ENCODE measurements at regions not wholly inside any gene's neighbourhood (a gene's known extent, or its start where the extent isn't known, plus 50 kb on each side); places are given as distances from the start of the nearest gene placed in this dataset.

DNA sequence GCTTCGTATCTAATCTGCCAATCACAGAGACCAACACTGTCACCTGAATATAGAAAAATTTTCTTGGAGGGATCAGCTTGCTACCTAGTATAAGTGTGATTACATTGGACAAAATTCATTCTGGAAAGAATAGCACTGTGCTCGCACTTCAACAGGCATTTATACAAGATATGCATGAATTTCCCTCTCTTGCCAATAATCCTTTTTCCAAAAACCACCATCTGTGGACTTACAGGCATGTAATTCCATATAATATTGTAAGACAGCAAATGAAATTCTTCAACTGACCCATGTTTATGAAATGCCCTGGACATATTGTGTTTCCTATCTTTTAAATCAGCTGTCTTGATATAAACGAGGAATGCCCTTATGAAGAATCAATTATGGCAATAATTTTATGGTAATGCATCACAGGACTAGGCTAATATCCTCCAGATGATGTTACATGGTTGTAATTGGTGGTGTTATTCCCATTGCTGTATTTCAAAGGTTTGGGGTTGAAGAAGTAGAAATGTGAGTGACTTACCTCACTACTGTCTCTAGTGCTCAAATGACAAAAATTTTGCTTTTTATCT, 861.4 kb upstream of the NECTIN3 start:
- DNase-seq (ENCODE audit: low read depth in 2 of 2): no peak

DNA sequence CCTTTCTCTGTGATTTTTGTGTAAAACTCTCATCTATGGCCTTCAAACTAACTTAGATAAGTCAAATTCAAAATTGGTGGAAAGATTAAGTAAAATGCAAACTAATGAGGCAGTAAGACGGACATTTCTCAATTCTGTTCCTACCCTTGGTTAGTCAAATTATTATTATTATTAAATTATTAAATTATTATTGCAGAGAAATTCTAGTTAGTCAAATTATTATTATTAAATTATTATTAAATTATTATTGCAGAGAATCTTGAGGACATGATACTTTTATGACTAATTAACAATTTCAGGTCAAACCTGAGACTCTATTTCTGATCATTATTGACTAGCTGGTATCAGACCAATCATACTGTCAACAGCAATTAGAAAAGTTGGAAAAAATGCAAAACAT, 845.0 kb upstream of the NECTIN3 start:
- DNase-seq (ENCODE audit: low read depth in 2 of 2): no peak

DNA sequence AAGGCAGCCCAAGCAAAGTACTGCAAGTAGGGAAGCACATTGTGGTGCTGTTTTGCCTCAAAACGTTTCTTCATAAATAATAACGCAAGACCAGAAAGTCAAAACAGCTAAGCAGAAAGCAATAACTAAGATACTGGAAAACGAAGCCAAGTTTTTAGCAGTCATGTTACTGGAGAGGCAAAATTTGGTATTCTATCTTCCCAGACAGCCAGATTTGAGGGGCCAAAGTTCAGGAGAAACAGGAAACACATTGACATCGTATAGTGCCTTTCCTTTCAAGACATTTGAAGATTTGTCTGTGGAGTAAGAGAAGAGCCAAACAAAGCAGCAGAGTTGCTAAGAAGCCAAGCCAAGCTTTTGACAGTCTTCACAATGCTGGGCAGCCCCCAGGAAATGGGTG, 843.6 kb upstream of the NECTIN3 start:
- no peak for DNase-seq (ENCODE audit: low read depth in 2 of 2)

DNA sequence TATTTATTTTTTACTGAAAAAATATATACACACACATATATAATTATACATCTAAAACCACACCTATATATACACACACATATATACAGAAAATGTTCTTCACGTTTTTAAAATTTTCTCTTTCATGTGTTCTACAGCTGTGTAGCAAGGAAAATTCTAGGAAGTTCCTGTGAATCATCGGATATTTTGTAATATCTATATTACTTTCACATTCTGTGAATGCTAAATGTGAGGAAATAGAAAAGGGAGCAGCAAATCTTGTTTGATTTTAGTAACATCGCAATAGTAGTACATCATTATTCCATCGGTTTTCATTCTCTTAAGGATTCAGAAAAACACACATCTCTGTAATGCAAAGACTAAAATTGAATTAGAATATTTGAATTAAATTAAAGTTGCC, 836.8 kb upstream of the NECTIN3 start:
- DNase-seq (ENCODE audit: low read depth in 2 of 2): no peak

DNA sequence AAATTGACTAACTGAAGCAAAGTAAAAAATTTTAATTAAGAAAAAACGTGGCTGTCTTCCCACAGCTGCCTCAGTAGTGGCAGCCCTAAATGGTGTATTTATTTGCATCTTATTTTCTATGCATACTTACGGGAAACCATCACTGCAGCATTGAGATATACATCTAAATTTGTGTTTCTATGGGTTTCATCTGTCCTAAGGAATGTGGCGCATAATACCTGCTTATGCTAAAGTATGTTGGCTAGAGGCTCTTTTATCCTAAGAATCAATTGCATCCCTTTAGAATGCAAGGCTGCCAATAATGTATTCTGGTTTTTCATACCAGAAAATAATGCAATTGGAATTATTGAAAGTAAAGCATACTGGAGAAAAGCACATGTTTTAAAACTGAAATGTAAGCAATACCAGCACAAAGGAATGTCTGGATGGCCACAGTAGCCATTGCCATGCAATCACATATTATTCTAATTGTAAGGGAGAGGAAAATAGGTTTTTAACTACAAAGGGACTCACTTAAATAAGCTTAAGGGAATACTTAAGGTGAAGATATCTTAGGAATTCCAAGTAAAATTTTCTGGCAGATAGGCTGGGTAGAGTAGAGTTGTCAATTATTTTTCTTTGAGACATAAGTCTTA, 834.5 kb upstream of the NECTIN3 start:
- no peak for DNase-seq (ENCODE audit: low read depth in 2 of 2)

DNA sequence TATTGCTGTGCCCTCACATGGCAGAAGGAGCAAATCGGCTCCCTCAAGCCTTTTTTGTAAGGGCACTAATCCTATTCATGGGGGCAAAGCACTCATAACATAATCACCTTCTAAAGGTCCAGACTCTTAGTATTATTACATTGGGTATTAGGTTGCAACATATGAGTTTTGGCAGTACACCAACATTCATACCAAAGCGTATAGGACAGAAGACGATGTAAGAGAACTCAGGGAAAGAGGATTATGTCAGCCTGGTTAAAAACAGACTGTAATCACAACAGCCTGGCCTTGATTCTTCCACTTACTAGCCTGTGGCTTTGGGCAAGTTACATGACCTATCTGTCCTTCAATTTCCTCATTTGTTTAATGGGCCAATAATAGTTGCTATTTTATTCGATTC, 828.5 kb upstream of the NECTIN3 start:
- DNase-seq (ENCODE audit: low read depth in 2 of 2): no peak

DNA sequence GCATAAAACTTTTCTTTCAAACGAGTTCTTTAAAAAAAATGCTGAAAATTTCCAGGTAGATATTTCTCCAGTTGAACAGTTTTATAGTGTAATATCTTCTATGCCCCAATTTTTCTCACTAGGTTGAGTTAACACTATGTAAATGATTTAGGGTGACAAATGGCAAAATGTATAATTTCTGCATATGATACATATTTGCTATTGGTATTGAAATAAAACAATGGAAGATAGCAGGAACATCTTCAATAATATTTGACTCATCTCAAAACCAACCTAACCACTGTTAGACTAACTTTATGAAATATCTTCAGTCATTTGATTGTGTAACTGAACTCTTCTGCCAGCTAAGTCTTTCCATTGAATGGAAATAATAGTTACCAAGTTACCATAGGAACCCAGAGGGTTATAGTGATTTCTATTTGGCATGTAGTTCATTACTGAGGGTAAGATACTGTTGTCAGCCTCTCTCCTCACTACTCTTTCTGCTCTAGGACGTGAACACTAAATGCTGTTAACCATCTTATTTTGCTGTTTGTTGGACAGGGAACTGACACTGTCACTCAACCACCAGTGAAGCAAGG, 824.7 kb upstream of the NECTIN3 start:
- DNase-seq (ENCODE audit: low read depth in 2 of 2): no peak

DNA sequence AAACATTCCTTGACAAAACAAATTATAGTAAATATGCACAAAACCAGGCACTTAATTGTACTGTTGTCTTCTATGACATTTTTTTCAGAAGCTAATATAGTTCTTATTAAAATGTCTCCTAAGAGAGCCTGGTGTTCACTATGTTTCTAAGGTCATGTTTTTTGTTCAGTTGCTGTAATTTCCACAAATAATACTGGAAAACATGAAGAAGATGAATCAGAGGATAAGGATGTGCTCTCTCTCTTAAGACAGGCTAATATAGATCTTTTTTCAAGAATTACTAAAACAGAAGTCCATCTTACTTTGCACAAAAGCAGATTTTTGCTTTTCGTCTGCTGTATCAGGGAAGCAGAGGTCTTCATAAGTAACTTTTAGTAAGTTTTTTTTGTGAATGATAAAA, 823.0 kb upstream of the NECTIN3 start:
- DNase-seq (ENCODE audit: low read depth in 2 of 2): no peak

DNA sequence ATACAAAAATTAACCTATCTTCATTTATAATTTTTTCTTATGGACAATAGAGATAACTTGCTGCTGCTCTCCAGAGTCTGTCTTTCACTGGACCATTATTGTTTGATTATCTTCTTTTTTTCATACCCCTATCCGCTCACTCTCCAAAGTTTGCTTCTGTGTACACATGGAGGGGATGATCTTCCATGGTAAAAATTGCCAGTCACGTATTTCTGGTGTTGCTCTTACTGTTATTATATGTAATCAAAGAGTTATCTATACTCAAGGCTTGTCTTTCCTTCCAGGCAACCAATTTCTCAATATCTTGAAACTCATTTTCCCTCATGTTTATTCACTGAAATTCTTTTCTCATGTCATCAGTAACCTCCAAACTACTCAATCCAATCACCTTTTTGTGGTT, 817.8 kb upstream of the NECTIN3 start:
- no peak for DNase-seq (ENCODE audit: low read depth in 2 of 2)

DNA sequence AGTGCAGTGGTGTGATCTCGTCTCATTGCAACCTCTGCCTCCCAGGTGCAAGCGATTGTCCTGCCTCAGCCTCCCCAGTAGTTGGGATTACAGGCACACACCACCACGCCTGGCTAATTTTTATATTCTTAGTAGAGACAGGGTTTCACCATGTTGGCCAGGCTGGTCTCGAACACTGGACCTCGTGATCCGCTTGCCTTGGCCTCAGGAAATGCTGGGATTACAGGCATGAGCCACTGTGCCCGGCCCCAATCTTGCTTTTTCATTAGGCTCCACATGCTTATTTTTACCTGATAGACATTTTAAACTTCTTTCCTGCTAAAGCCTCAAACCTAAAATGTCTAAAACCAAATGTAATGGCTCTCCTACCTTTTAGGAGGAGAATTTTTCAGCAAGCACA, 817.0 kb upstream of the NECTIN3 start:
- DNase-seq (ENCODE audit: low read depth in 2 of 2): no peak

DNA sequence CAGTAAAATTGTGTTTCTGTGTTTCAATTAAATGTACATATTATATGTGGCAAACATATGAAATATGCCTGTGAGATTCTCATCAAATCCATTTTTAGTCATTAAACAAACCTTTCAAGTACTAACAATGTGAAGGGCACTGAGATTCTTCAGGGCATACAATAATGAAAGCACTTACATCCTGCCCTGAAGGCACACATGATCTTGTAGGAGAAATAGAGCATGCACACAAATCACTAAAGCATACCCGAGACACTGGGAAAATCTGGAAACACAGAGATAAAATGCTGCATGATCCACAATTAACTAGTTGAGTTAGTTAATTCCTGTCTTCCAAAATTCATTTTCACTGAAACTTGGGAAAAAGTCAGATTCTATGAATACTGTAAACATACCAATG, 810.5 kb upstream of the NECTIN3 start:
- DNase-seq (ENCODE audit: low read depth in 2 of 2): no peak

DNA sequence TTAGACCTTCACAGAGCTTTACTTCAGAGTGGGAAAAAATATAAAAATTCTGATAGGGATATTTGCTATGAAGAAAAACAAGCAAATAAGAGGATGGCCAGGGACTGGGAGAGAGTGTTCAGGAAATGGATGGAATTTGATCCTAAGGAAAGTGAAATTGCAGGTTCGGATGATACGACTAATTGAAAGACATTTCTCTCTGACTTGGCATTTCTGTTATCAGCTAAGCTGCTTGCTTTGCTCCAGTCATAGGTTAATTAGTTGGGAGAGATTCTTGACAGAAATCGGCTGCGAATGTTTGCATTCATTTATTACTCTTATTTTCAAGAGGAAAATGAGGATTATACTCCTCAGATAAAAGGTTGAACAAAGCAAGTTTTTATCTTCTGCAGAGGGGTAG, 808.7 kb upstream of the NECTIN3 start:
- DNase-seq (ENCODE audit: low read depth in 2 of 2): no peak

DNA sequence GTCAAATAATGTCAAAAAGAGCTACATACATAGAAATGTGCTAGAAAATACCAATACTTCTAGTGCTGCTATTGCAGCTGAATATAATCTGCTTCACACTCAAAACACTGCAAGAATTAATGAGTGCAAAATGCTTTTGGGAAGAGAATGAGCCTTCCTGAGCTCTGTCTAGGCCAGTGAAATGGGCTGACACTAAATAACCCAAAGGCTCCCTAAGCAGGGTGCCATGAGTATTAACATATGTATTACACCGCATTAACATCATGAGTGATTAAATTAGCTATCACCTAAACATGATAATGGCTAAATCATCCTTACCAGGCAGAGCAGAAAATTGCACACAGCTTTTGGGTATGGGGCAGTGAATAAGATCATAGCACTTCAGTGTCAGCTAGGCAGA, 806.3 kb upstream of the NECTIN3 start:
- DNase-seq (ENCODE audit: low read depth in 2 of 2): no peak

DNA sequence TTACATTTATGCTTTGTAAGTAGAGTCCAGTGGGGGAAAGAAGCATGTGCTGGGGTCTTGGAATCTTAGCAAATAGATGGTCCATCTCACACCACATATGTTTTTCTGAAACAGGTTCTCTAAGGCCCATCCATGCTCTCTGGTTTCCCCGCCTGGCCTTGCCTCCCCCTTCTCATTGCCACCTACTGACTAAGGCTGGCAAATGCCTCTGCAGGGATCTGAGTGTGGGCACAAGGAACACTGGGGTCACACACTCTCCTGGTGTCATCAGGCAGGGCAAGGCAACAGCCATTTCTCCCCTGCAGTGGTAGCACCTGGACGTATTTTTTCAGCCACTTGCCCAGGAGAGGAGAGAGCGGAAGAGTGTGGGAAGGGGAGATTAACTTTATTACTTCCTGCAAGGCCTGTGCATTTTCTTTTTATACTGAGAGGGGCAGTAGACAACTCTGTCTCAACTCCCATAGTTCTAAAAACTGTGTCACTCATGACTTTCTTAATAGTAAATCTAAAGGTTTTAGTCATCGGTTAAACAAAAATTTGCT, 804.2 kb upstream of the NECTIN3 start:
- DNase-seq (ENCODE audit: low read depth in 2 of 2): no peak

DNA sequence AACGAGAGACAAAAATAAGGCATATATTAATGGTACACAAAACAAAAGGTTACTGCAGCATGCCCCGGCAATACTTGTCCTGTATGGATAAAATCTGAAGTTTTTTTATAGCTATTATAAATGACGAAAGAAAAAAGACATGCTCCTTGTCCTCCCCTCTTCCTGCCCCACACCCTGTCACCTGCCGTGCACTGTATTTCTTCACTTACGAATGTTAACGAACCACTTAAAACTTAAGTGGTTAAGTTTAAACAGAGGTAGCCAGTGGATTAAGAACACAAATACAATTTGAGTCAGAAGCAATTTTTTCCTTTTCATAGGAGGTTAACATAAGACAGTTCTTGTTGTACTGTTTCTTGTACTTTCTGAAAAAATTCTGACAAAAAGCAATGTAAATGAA, 799.1 kb upstream of the NECTIN3 start:
- DNase-seq (ENCODE audit: low read depth in 2 of 2): no peak

DNA sequence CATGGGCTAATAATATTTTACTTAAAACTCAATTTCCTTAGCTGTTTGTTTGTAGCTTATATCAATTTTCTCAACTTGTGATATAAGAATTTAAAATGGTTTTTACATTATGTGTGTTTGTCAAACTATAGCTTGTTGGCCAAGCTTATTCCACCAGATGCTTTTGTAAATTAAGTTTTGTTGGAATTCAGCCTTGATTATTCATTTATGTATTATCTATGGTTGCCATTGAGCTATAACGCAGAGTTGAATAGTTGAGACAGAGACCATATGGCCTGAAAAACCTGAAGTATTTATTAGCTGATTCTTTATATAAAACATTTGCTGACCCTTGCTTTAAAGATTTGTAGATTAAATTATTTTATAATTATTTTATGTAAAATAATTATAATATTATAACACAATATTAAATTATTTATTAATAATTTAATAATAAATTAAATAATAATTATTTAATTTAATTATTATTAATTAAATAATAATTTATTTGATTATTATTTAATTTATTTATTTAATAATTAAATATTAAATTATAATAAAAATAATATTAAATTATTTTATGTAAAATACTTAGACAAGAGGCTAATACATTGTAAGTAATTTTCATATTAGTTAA, 779.6 kb upstream of the NECTIN3 start:
- no peak for DNase-seq (ENCODE audit: low read depth in 2 of 2)

DNA sequence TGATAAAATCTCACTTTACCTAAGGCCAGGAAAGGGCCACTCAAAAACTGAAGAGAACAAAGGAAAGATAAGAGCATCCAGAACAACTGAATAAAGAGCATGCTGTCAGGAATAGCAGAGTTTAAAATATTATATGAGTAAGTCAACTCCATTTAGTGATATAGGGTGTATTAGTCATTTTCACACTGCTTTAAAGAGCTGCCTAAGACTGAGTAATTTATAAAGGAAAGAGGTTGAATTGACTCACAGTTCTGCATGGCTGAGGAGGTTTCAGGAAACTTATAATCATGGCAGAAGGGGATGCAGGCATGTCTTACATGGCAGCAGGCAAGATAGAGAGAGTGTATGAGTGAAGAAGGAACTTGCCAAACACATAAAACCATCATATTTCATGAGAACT, 778.0 kb upstream of the NECTIN3 start:
- DNase-seq (ENCODE audit: low read depth in 2 of 2): no peak

DNA sequence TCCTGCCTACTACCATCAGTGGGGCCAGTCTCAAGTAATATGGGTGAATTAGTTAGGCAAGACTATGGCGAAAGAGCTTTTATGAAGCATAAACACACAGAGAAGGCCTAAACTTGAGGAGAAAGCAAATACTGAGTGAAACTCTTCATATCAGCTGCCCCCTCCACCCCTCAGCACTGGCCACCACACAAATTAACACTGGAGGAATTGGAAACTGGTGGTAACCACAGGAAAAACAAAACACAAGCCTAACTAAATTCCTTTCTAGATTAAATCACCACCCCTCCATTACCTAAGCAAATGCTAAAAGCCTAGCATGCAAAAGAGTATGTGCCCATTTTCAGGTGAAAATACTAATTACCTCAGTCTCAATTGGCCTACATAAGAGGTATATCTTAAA, 774.7 kb upstream of the NECTIN3 start:
- no peak for DNase-seq (ENCODE audit: low read depth in 2 of 2)

DNA sequence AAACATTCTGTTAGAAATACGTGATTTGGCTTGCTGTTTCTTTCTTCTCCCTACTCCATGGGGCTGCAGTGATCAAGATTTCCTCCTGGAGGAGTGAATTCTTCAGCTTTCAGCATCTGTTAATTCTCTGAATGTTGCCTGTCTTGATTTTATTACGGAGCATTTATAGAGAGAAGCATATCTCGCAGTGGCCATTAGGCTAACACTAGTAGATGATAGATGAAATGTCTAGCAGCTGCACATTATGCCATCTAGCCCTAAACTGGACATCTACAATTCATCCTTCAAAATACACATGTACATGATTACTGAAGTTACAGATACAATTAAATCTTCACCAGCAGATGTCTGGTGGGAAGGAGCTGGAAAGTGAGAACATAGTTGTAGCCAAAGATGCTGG, 769.8 kb upstream of the NECTIN3 start:
- no peak for DNase-seq (ENCODE audit: low read depth in 2 of 2)

DNA sequence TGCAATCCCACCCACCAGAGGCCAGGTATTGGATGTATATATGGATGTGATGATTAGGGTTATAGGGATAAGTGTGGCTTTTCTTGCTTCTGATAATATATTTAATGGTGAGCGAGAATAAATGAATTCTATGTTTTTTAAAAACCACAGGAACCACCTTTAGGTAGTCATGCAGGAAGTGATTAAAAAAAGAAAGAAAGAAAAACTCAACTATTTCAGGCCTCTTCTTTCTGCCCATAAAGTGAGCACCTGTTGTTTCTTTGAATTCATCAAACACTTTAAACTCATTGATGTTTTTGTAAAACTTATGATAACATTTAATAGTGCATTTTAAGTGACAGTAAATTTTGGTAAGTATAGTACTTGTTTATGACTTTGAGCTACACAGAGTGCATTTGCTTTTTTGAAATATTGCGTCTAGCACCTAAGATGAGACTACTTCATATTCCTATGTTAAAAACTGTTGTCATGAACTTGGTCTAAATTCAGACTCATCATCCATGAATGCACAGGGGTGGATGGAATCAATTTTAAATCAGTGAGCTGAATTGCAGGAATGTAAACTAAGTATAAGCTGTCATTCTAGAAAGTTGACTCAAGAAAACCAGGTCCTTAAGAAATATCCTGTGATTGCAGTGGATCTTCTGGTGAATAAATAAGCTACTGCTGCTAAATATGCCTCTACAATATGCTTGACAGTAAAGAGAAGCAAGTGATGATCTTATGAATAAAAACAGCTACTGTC, 764.4 kb upstream of the NECTIN3 start:
- no peak for DNase-seq (ENCODE audit: low read depth in 2 of 2)

DNA sequence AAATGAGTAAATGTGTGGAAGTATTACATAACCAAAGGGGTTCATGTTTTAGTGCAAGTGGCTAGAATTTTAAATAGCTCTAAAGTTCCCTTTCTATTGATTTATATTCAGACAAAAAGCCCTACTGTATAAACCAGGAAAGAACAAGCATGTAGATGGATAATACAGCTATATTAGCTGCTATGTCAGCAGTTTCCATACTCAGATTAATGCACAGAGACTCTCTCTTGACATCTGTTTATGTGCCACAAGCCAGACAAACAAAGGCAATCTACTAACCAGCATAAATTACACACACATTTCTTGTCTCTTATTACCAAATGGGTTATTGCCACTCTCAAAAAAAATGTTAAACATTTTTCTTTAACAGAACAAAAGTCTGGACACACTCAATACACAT, 760.1 kb upstream of the NECTIN3 start:
- no peak for DNase-seq (ENCODE audit: low read depth in 2 of 2)

DNA sequence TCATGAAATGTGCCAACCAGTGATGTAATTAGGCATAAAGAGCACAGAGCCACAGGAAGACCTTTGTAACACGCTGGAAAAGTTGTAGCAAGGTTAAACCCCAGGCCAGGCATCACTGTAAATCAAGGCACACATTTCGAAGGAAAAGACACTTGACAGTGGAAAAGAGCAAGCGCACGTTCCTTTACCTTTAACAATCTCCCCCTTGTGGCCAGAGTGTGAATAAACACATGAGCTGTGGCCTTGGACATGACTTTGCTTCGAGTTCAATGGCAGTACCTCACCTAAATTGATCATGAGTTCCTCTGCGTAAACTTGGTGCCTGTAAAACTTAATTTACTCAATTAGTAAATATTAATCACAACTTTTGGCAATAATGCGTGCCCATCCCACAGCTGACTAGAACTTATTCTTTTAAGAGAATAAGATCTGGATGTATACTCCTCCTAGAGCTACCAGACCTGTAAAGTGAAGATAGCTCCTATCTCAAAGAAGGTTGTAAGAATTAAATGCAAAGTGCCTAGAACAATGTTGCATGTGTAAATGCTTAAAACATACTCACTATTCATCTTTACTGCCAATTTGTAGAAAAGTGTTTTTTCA, 757.0 kb upstream of the NECTIN3 start:
- peak; percentile 16 to 34 for DNase-seq (ENCODE audit: low read depth in 2 of 2)
